ENCODE measurements at regions not wholly inside any gene's neighbourhood (a gene's known extent, or its start where the extent isn't known, plus 50 kb on each side); places are given as distances from the start of the nearest gene placed in this dataset.

DNA sequence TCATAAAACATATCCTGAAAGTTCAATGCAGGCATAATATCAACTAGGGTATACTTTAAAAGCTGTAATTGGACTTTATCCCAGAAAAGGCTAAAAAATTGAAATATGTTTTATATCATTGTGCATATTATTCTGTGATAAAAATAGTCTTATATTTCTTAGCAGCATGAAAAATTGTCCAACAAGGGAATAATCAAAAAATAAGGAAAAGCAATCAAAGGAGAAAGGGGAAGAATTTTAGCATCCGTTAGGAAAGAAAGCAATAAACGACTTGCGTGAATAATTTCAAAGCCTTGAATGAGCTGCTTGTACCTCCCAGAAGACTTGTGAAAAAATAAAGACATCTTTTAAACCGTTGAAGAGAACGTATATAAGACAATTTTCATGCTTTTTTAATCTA lies 1369.8 kb upstream of the GBE1 start:
- TF ChIP-seq CTCF (IDR thresholded peaks at IDR 0.05; ENCODE audit: insufficient read depth, low read length, missing control alignments) = no peak
- no peak for DNase-seq (ENCODE audit: low read depth, low spot score)
- no peak overlapping the region for H3K4me3 ChIP-seq (ENCODE audit: low read depth, low read length)
- CTCF ChIA-PET = no interaction called here
- POLR2A ChIA-PET = no interaction called here

- no peak for DNase-seq (ENCODE audit: low read depth, low spot score)
- ChIA-PET CTCF (no interaction called here), POLR2A (no interaction called here)
- no peak overlapping the region for H3K4me3 ChIP-seq (ENCODE audit: low read depth, low read length)
- TF ChIP-seq CTCF (IDR thresholded peaks at IDR 0.05; ENCODE audit: insufficient read depth, low read length, missing control alignments) = no peak
Measured at GRCh38 chr3:83122774-83123350, 1361.4 kb upstream of the GBE1 start.

GRCh38 chr3:83093222-83093572 lies 1331.8 kb upstream of the GBE1 start:
- POLR2A ChIA-PET = no interaction called here
- no peak for TF ChIP-seq CTCF (IDR thresholded peaks at IDR 0.05; ENCODE audit: insufficient read depth, low read length, missing control alignments)
- no peak for DNase-seq (ENCODE audit: low read depth, low spot score)
- H3K4me3 ChIP-seq (ENCODE audit: low read depth, low read length) = no peak overlapping the region
- CTCF ChIA-PET = no interaction called here

- DNase-seq (ENCODE audit: low read depth, low spot score) = no peak
- CTCF ChIA-PET = no interaction called here
- POLR2A ChIA-PET = no interaction called here
Measured at GRCh38 chr3:83092521-83093221, 1331.2 kb upstream of the GBE1 start.

DNA sequence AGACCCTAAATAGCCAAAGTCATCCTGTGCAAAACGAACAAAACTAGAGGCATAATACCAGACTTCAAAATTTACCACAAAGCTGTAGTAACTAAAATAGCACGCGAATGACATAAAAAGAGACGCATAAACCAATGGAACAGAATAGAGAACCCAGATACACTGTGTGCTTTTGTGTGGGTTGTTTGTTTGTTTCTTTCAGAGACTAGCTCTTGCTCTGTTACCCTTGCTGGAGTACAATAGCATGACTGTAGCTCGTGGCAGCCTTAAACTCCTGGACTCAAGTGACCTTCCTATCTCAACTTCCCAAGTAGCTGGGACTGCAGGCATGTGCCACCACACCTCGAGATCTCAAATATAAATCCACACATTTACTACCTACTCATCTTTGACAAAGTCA lies 1314.6 kb upstream of the GBE1 start:
- ChIA-PET CTCF (no interaction called here), POLR2A (no interaction called here)
- no peak for TF ChIP-seq CTCF (IDR thresholded peaks at IDR 0.05; ENCODE audit: insufficient read depth, low read length, missing control alignments)
- no peak overlapping the region for H3K4me3 ChIP-seq (ENCODE audit: low read depth, low read length)
- DNase-seq (ENCODE audit: low read depth, low spot score) = no peak

More at GRCh38 chr3:83092521-83093221, 1331.2 kb upstream of the GBE1 start:
- no peak for TF ChIP-seq CTCF (IDR thresholded peaks at IDR 0.05; ENCODE audit: insufficient read depth, low read length, missing control alignments)
- no peak overlapping the region for H3K4me3 ChIP-seq (ENCODE audit: low read depth, low read length)

GRCh38 chr3:83074485-83074884 lies 1313.0 kb upstream of the GBE1 start:
- POLR2A ChIA-PET = no interaction called here
- H3K4me3 ChIP-seq (ENCODE audit: low read depth, low read length) = no peak overlapping the region
- TF ChIP-seq CTCF (IDR thresholded peaks at IDR 0.05; ENCODE audit: insufficient read depth, low read length, missing control alignments) = no peak
- DNase-seq (ENCODE audit: low read depth, low spot score) = no peak
- CTCF ChIA-PET = no interaction called here
